Fibroblast of villous mesenchyme (primary cell): ENCODE measurements at regions not wholly inside any gene's neighbourhood (a gene's known extent, or its start where the extent isn't known, plus 50 kb on each side); places are given as distances from the start of the nearest gene placed in this dataset.

Experiments used
- DNase-seq: peaks from one replicate; pipeline ENCODE4 v3.0.0-alpha.2; 2010; ENCODE audit warnings: low read depth
- H3K4me3 ChIP-seq: 2 replicates; pipeline ENCODE4 v1.5.1; 2011; ENCODE audit warnings: low read depth, mild to moderate bottlenecking, low read length
- CTCF ChIP-seq: IDR thresholded peaks from 2 replicates; pipeline ENCODE4 v1.5.1; 2012; ENCODE audit warnings: low read depth, mild to moderate bottlenecking, low read length; ENCODE audit not compliant: insufficient read depth

- DNase-seq: no peak
- TF ChIP-seq CTCF: no peak
These were observed 140.1 kb downstream of the HGF start for GRCh38 chr7:81629702-81630101.

DNA sequence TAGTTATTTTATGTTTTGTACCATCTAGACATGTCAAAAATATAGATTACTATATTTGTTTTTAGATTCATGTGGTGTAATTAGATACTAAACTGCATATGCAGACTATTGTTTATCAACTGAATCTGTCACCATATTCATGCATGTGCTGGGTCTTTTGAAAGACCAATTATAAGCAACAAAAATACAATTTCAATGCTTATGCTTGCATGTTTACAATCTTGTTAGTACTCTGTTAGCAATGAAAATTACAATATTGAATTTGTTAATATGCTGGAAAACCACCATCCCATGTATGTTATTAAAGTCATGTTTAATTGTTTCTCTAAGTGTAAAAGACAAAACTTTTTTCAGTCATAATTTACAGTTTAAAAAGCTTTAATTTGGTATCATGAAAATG lies 140.9 kb downstream of the HGF start:
- no peak overlapping the region for H3K4me3 ChIP-seq
- no peak for DNase-seq
- TF ChIP-seq CTCF: no peak

More at GRCh38 chr7:81629702-81630101, 140.1 kb downstream of the HGF start:
- H3K4me3 ChIP-seq: no peak overlapping the region

- peak; percentile 79 for DNase-seq
- TF ChIP-seq CTCF: no peak
- H3K4me3 ChIP-seq: no peak overlapping the region
These were observed 142.1 kb downstream of the HGF start for GRCh38 chr7:81627536-81628287.

GRCh38 chr7:81626008-81626407 lies 143.8 kb downstream of the HGF start:
- peak; percentile 69 for DNase-seq
- no peak for TF ChIP-seq CTCF
- no peak overlapping the region for H3K4me3 ChIP-seq

GRCh38 chr7:81624650-81625631 lies 144.9 kb downstream of the HGF start:
- TF ChIP-seq CTCF: no peak
- peak; percentile 66 for DNase-seq
- no peak overlapping the region for H3K4me3 ChIP-seq

DNA sequence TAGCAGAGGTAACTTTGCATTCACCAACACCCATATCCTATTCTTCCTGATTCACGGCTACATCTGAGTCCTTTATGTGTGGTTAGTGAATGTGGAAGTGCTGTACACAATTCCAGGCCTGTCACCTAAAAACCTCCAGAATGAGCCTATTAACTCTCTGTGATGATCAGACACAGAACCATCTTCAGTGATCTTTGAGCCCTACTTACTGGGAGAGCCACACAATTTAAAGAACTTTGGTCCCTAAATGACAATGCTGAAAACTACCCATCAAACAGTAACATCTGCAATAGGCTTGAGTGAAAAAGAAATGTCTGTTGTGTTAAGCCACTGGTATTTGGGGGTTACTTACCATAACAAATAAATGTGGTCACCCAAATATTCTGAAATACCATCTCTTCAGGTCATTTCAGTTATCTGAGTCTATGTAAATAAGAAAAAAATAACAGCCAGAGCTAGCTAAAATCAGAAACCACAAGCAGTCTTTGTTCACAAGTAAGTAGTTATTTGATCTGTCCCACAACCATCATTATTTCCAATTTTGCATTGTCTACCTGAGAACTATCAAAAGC lies 145.7 kb downstream of the HGF start:
- TF ChIP-seq CTCF: no peak
- H3K4me3 ChIP-seq: no peak overlapping the region
- DNase-seq: no peak
